Astrocyte of the cerebellum (primary cell): ENCODE measurements at regions not wholly inside any gene's neighbourhood (a gene's known extent, or its start where the extent isn't known, plus 50 kb on each side); places are given as distances from the start of the nearest gene placed in this dataset.

ENCODE experiments used
- DNase-seq: peaks from one replicate; pipeline ENCODE4 v3.0.0-alpha.2; 2011; ENCODE audit warnings: low read depth
- H3K4me3 ChIP-seq: 2 replicates; pipeline ENCODE4 v1.5.1; 2011; ENCODE audit warnings: mild to moderate bottlenecking, low read depth, low read length, moderate library complexity
- in situ Hi-C: cut with HindIII; loops from 2 replicates; pipeline ENCODE4 v1.10.0; 2017; ENCODE audit warnings: low sequenced_read_pairs
- TF ChIP-seq, protein P1 (sequence below): IDR thresholded peaks from 2 replicates; pipeline ENCODE4 v1.5.1; 2012; ENCODE audit warnings: low read length, low read depth, moderate library complexity, mild to moderate bottlenecking; ENCODE audit errors: missing control alignments

DNA sequence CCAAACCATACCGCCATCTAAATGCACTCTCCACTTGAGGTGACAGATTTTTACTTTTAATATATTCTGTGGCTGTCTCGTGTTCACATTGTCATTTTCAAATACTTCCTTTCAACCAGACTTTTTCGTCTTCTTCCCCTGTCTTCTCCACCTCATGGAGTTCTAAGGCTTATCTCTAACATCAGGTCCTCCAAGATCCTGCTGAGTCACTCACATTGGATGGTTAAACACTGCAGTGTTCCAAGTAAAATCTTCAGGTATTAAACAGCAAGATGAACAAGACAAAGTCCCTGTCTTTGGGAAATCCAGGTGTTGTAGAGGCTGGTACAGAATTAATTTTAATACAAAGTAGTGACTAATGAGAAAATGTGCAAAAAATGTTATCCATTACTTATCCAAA lies 330.2 kb upstream of the KIF2B start:
- in situ Hi-C loops: no loop called here
- H3K4me3 ChIP-seq: no peak overlapping the region
- no peak for DNase-seq
- TF ChIP-seq, protein P1, sequence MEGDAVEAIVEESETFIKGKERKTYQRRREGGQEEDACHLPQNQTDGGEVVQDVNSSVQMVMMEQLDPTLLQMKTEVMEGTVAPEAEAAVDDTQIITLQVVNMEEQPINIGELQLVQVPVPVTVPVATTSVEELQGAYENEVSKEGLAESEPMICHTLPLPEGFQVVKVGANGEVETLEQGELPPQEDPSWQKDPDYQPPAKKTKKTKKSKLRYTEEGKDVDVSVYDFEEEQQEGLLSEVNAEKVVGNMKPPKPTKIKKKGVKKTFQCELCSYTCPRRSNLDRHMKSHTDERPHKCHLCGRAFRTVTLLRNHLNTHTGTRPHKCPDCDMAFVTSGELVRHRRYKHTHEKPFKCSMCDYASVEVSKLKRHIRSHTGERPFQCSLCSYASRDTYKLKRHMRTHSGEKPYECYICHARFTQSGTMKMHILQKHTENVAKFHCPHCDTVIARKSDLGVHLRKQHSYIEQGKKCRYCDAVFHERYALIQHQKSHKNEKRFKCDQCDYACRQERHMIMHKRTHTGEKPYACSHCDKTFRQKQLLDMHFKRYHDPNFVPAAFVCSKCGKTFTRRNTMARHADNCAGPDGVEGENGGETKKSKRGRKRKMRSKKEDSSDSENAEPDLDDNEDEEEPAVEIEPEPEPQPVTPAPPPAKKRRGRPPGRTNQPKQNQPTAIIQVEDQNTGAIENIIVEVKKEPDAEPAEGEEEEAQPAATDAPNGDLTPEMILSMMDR: no peak

DNA sequence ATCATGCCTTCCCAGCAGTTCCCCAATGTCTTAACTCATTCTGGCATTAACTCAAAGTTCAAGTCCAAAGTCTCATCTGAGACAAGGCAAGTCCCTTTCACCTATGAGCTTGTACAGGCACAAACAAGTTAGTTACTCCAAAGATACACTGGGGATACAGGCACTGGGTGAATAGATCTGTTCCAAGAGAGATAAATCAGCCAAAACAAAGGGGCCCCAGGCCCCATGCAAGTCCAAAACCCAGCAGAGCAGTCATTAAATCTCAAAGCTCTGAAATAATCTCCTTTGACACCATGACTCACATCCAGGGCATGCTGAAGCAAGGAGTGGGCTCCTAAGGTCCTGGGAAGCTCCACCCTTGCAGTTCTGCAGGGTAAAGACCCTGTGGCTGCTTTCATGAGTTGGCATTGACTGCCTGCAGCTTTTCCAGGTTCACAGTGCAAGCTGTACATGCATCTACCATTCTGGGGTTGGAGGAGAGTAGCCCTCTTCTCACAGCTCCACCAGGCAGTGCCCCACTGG lies 332.2 kb upstream of the KIF2B start:
- TF ChIP-seq, protein P1: no peak
- in situ Hi-C loops: no loop called here
- DNase-seq: no peak
- no peak overlapping the region for H3K4me3 ChIP-seq

DNA sequence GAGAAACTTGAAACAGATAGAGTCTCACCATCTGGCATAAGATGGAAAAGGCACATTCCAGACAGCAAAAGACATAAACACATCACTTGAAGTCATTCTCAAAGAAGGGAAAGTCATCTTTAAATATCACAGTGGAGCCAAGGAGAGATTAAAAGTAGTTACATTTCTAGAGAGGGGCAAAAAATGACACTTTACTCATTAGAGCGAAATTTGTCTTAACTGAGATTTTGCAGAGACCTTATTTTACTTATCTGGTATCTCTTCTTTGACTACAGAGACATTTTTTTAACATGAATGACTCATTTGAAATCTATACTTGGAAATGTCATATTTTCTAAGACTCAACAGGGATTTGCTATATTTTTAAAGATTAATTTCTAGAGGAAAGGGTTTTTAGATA lies 339.0 kb upstream of the KIF2B start:
- TF ChIP-seq, protein P1: no peak
- DNase-seq: no peak
- in situ Hi-C loops: no loop called here
- no peak overlapping the region for H3K4me3 ChIP-seq

DNA sequence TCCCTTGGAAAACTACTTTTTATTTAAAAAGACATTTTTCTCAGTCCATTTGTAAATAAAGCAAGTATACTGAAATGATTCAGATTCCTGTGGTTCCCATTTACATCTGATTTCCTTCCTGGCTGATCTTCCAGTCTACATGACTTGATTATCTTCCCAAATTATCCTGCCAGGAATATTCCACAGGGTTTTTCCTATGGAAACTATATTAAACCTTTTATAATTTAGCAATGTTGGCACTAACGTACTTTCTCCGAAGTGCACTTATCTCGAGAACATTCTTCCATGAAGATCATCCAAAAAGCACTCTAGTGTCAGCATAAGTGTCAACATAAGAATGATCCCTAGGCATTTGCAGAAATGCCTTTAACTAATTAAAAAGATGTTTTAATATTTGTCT lies 347.7 kb upstream of the KIF2B start:
- no peak for DNase-seq
- no peak overlapping the region for H3K4me3 ChIP-seq

DNA sequence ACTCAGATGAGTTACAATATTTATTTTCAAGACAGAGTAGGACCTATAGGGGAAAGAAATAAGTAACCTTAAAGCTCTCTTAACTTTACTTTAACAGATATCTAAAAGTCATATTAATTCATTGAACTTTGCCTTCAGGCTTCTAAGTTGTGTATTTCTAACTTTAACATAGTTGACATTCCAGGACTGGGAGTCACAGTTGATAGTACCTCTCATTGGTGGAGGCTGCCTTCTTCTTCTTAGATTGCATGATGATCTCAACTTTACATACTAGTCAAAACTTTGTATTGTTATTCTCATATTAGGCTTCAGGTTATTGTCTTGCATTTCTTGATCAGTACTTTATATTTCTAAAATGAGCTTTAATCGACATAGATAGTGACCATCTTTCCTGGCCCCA lies 350.1 kb upstream of the KIF2B start:
- DNase-seq: peak; percentile 16
- in situ Hi-C loops: no loop called here
- TF ChIP-seq, protein P1: no peak
- H3K4me3 ChIP-seq: no peak overlapping the region

More for the DNA sequence above, 347.7 kb upstream of the KIF2B start:
- TF ChIP-seq, protein P1: no peak
- in situ Hi-C loops: no loop called here

DNA sequence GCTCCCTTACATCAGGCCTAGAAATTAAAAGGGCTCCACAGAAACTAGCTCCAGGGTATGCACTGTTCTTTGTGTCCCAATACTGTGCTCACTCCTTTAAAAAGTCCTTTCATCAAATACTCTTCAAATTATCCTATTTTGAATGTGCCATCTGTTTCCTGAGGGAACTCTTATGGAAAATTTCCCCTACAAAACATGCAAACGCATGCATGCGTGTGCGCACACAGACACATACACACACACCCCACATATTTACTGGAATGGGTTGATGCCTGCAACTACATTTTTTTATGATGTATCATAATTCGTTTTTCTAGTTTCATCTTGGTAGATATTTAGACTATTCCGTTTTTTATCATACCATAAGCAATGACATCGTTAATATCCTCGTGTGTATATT lies 351.2 kb upstream of the KIF2B start:
- DNase-seq: no peak
- in situ Hi-C loops: no loop called here
- H3K4me3 ChIP-seq: no peak overlapping the region
- TF ChIP-seq, protein P1: no peak

DNA sequence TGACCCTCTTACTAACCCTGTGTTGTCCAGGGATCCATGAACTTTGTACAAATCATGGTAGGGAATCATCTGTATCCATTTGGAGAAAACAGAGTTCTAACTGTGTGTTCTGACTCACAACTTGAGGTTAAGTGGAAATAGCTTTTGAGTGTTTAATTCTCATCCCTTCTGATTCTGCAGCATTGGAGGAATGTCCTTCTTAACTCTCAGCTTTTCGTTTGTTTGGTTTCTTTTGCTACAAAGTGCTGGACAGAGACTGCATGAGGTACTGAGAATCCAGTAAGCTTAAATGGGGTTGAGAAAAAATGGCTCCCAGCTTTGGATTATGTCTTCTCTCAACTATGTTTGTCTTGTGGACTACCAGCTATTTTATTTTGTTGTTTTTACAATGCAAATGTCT lies 352.1 kb upstream of the KIF2B start:
- no peak for DNase-seq
- in situ Hi-C loops: no loop called here
- no peak overlapping the region for H3K4me3 ChIP-seq
- TF ChIP-seq, protein P1: no peak
